ENCODE measurements at regions not wholly inside any gene's neighbourhood (a gene's known extent, or its start where the extent isn't known, plus 50 kb on each side); places are given as distances from the start of the nearest gene placed in this dataset.

- peak; percentile 37 for DNase-seq (ENCODE audit: low spot score)
Measured at GRCh38 chr5:107149243-107150005, 521.3 kb downstream of the EFNA5 start.

- peak; percentile 15 for DNase-seq (ENCODE audit: low spot score)
Measured at GRCh38 chr5:107147589-107147988, 523.1 kb downstream of the EFNA5 start.

GRCh38 chr5:107146901-107147300 lies 523.8 kb downstream of the EFNA5 start:
- DNase-seq (ENCODE audit: low spot score), result peak; percentile 55

GRCh38 chr5:107135391-107135790 lies 535.3 kb downstream of the EFNA5 start:
- DNase-seq (ENCODE audit: low spot score), result no peak

- DNase-seq (ENCODE audit: low spot score), result no peak
Measured at GRCh38 chr5:107134931-107135330, 535.8 kb downstream of the EFNA5 start.

GRCh38 chr5:107129051-107129450 lies 541.7 kb downstream of the EFNA5 start:
- peak; percentile 65 for DNase-seq (ENCODE audit: low spot score)

GRCh38 chr5:107127878-107128277 lies 542.9 kb downstream of the EFNA5 start:
- peak; percentile 66 for DNase-seq (ENCODE audit: low spot score)

- DNase-seq (ENCODE audit: low spot score), result no peak
Measured at GRCh38 chr5:107126341-107126740, 544.4 kb downstream of the EFNA5 start.

GRCh38 chr5:107124376-107124775 lies 546.4 kb downstream of the EFNA5 start:
- no peak for DNase-seq (ENCODE audit: low spot score)

- DNase-seq (ENCODE audit: low spot score), result peak; percentile 32
Measured at GRCh38 chr5:107123014-107123413, 547.7 kb downstream of the EFNA5 start.

- DNase-seq (ENCODE audit: low spot score), result peak; percentile 64
Measured at GRCh38 chr5:107121793-107122519, 548.8 kb downstream of the EFNA5 start.

- DNase-seq (ENCODE audit: low spot score), result no peak
Measured at GRCh38 chr5:107119656-107120055, 551.1 kb downstream of the EFNA5 start.

GRCh38 chr5:107118184-107119019 lies 552.3 kb downstream of the EFNA5 start:
- no peak for DNase-seq (ENCODE audit: low spot score)

- peak; percentile 28 for DNase-seq (ENCODE audit: low spot score)
Measured at GRCh38 chr5:107112216-107112615, 558.5 kb downstream of the EFNA5 start.

- no peak for DNase-seq (ENCODE audit: low spot score)
Measured at GRCh38 chr5:107104040-107104995, 566.4 kb downstream of the EFNA5 start.

- DNase-seq (ENCODE audit: low spot score), result no peak
Measured at GRCh38 chr5:107103522-107103921, 567.2 kb downstream of the EFNA5 start.

GRCh38 chr5:107100121-107100520 lies 570.6 kb downstream of the EFNA5 start:
- no peak for DNase-seq (ENCODE audit: low spot score)

- no peak for DNase-seq (ENCODE audit: low spot score)
Measured at GRCh38 chr5:107099506-107099905, 571.2 kb downstream of the EFNA5 start.

- no peak for DNase-seq (ENCODE audit: low spot score)
Measured at GRCh38 chr5:107092695-107093094, 578.0 kb downstream of the EFNA5 start.

- DNase-seq (ENCODE audit: low spot score), result peak; percentile 93
Measured at GRCh38 chr5:107090506-107090905, 580.2 kb downstream of the EFNA5 start.

GRCh38 chr5:107088907-107089306 lies 581.8 kb downstream of the EFNA5 start:
- no peak for DNase-seq (ENCODE audit: low spot score)

Measured in umbilical cord (tissue), 1 donor.